Astrocyte (in vitro differentiated cells and primary cell): ENCODE measurements at regions not wholly inside any gene's neighbourhood (a gene's known extent, or its start where the extent isn't known, plus 50 kb on each side); places are given as distances from the start of the nearest gene placed in this dataset.

Source experiments
- DNase-seq: peaks from one replicate; pipeline ENCODE4 v3.0.0-alpha.2; 2010; ENCODE audit warnings: low read depth
- FAIRE-seq: peaks from 2 replicates; lab custom pipeline; 2011; peaks lifted over from hg19 to GRCh38; lab: Jason Lieb, UNC
- H2AFZ ChIP-seq: 2 replicates; pipeline ENCODE4 v1.6.0; 2012; ENCODE audit warnings: low read depth, low read length, inconsistent platforms
- H3K27ac ChIP-seq: 2 replicates; pipeline ENCODE4 v1.5.1; 2011; ENCODE audit warnings: low read depth, low read length, inconsistent platforms
- H3K27me3 ChIP-seq: 2 replicates; pipeline ENCODE4 v1.6.0; 2011; ENCODE audit warnings: low read length, inconsistent platforms; ENCODE audit not compliant: insufficient read depth
- H3K36me3 ChIP-seq: 2 replicates; pipeline ENCODE4 v1.5.1; 2011; ENCODE audit warnings: low read length, inconsistent platforms; ENCODE audit not compliant: insufficient read depth
- H3K4me1 ChIP-seq: 2 replicates; pipeline ENCODE4 v1.5.1; 2011; ENCODE audit warnings: low read length, inconsistent platforms; ENCODE audit not compliant: insufficient read depth
- H3K4me2 ChIP-seq: 2 replicates; pipeline ENCODE4 v1.6.0; 2012; ENCODE audit warnings: low read length, inconsistent platforms
- H3K4me3 ChIP-seq: 2 replicates; pipeline ENCODE4 v1.5.1; 2011; ENCODE audit warnings: low read depth, mild to moderate bottlenecking, low read length, inconsistent platforms; ENCODE audit not compliant: insufficient read depth
- H3K79me2 ChIP-seq: 2 replicates; pipeline ENCODE4 v1.6.0; 2012; ENCODE audit warnings: mild to moderate bottlenecking, low read length, inconsistent platforms; ENCODE audit not compliant: insufficient read depth
- H3K9ac ChIP-seq: 2 replicates; pipeline ENCODE4 v1.6.0; 2012; ENCODE audit warnings: mild to moderate bottlenecking, low read length, inconsistent platforms
- H3K9me3 ChIP-seq: 2 replicates; pipeline ENCODE4 v1.5.1; 2012; ENCODE audit warnings: low read depth, mild to moderate bottlenecking, low read length, inconsistent platforms; ENCODE audit not compliant: insufficient read depth
- H4K20me1 ChIP-seq: 2 replicates; pipeline ENCODE4 v1.6.0; 2012; ENCODE audit warnings: low read length, inconsistent platforms; ENCODE audit not compliant: insufficient read depth
- H3K27ac Mint-ChIP-seq: one replicate; pipeline ENCODE4 v1.8.0; 2021; ENCODE audit warnings: mild to moderate bottlenecking, mixed read lengths; ENCODE audit not compliant: unreplicated experiment
- H3K27me3 Mint-ChIP-seq: one replicate; pipeline ENCODE4 v1.8.0; 2021; ENCODE audit warnings: low read depth, mixed read lengths; ENCODE audit not compliant: unreplicated experiment
- H3K36me3 Mint-ChIP-seq: one replicate; pipeline ENCODE4 v1.8.0; 2021; ENCODE audit warnings: low read depth, mixed read lengths; ENCODE audit not compliant: unreplicated experiment
- H3K4me1 Mint-ChIP-seq: one replicate; pipeline ENCODE4 v1.8.0; 2021; ENCODE audit warnings: low read depth, mixed read lengths; ENCODE audit not compliant: unreplicated experiment
- H3K4me3 Mint-ChIP-seq: one replicate; pipeline ENCODE4 v1.8.0; 2021; ENCODE audit warnings: mild to moderate bottlenecking, moderate library complexity, mixed read lengths; ENCODE audit not compliant: unreplicated experiment
- H3K9me3 Mint-ChIP-seq: one replicate; pipeline ENCODE4 v1.8.0; 2021; ENCODE audit warnings: mild to moderate bottlenecking, mixed read lengths; ENCODE audit not compliant: unreplicated experiment
- EZH2 ChIP-seq: IDR thresholded peaks from 2 replicates; pipeline ENCODE4 v1.6.1; 2012; ENCODE audit warnings: mild to moderate bottlenecking, low read length, inconsistent platforms; ENCODE audit not compliant: insufficient read depth
- TF ChIP-seq, protein P1 (sequence below): IDR thresholded peaks from 2 replicates; pipeline ENCODE4 v1.5.1; 2011; ENCODE audit warnings: low read depth, mild to moderate bottlenecking, inconsistent platforms, low read length, moderate library complexity; ENCODE audit not compliant: insufficient read depth

DNA sequence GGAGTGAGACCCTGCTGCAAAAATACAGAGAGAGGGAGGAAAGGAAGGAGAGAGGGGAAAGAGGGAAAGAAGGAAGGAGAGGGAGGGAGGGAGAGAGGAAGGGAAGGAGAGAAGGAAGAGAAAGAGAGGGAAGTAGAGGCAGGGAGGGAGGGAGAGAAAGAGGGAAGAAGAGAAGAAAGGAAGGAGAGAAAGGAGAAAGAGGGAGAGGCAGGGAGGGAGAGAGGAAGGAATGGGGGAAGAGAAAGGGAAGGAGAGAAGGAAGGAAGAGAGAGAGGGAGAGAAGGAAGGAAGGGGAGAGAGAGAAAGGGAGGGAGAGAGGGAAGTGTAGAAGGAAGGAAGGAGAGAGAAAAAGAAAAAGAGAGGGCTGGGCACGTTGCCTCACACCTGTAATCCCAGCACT, 121.7 kb downstream of the TMEM130 start:
- no peaks in the 10 kb centered on the region for H3K36me3 Mint-ChIP-seq
- no peak overlapping the region for H3K9ac ChIP-seq
- H3K36me3 ChIP-seq, result no peaks in the 10 kb centered on the region
- TF ChIP-seq EZH2, result no peak
- TF ChIP-seq, protein P1, sequence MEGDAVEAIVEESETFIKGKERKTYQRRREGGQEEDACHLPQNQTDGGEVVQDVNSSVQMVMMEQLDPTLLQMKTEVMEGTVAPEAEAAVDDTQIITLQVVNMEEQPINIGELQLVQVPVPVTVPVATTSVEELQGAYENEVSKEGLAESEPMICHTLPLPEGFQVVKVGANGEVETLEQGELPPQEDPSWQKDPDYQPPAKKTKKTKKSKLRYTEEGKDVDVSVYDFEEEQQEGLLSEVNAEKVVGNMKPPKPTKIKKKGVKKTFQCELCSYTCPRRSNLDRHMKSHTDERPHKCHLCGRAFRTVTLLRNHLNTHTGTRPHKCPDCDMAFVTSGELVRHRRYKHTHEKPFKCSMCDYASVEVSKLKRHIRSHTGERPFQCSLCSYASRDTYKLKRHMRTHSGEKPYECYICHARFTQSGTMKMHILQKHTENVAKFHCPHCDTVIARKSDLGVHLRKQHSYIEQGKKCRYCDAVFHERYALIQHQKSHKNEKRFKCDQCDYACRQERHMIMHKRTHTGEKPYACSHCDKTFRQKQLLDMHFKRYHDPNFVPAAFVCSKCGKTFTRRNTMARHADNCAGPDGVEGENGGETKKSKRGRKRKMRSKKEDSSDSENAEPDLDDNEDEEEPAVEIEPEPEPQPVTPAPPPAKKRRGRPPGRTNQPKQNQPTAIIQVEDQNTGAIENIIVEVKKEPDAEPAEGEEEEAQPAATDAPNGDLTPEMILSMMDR, result no peak
- no peaks in the 10 kb centered on the region for H3K9me3 ChIP-seq
- no peaks in the 10 kb centered on the region for H3K79me2 ChIP-seq
- H3K4me2 ChIP-seq, result no peak overlapping the region
- H3K4me1 ChIP-seq, result no peaks in the 10 kb centered on the region
- H3K9me3 Mint-ChIP-seq, result peaks cover 2% of the 10 kb centered on the region
- H3K27me3 ChIP-seq, result no peaks in the 10 kb centered on the region
- H3K27ac Mint-ChIP-seq, result no peak overlapping the region
- no peak for FAIRE-seq
- H2AFZ ChIP-seq, result no peak overlapping the region
- no peak for DNase-seq
- H4K20me1 ChIP-seq, result no peaks in the 10 kb centered on the region
- no peak overlapping the region for H3K4me3 ChIP-seq
- peaks cover 25% of the 10 kb centered on the region for H3K27me3 Mint-ChIP-seq
- H3K4me3 Mint-ChIP-seq, result no peak overlapping the region
- no peak overlapping the region for H3K27ac ChIP-seq
- no peaks in the 10 kb centered on the region for H3K4me1 Mint-ChIP-seq

DNA sequence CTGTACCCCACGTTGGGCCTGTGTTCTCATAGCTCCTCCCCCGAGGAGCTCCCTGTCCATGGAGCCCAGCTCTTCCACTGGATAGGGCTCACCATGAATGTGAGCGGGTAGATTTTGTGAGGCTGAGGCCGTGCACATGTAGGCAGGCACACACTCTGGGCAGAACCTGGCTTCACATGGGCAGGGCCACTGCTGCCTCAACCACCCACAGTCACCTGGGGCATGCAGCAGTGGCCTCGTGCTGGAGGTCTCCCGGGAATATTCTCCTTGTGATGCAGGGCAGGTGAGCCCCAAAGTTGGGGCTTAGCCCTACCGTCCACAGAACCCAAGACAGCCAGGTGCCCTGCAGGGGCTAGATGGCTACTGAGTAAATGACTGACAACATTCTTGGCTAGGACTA, 116.6 kb downstream of the TMEM130 start:
- no peak overlapping the region for H3K27ac Mint-ChIP-seq
- H3K27me3 Mint-ChIP-seq, result peaks cover 18% of the 10 kb centered on the region

DNA sequence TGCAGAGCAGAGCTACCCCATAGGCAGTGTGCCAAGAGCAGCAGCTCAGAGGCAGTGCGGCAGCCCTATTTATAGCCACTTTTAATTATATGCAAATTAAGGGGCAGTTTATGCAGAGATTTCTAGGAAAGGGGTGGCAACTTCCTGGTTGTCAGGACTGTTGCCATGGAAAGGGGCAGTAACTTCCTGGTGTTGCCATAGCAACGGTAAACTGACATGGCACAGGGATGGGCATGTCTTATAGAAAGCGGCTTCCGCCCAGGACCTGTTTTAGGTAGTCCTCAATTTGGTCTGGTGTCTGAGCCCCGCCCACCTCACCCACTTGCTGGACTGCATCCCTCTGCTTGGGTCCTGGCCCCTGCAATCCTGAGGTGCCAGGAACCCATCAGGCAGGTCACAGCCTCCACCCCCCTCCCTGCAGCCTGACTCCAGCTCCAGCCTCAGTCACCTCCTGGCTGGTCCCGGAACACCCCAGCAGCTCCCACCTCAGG, 115.8 kb downstream of the TMEM130 start:
- no peaks in the 10 kb centered on the region for H3K4me1 Mint-ChIP-seq
- Histone ChIP-seq H3K27me3 (no peaks in the 10 kb centered on the region), H3K4me2 (no peak overlapping the region), H4K20me1 (no peaks in the 10 kb centered on the region), H3K9ac (no peak overlapping the region), H3K4me3 (no peak overlapping the region), H3K27ac (no peak overlapping the region), H2AFZ (no peak overlapping the region), H3K36me3 (no peaks in the 10 kb centered on the region), H3K9me3 (no peaks in the 10 kb centered on the region), H3K79me2 (no peaks in the 10 kb centered on the region), H3K4me1 (no peaks in the 10 kb centered on the region)
- H3K27ac Mint-ChIP-seq, result no peak overlapping the region
- no peak for FAIRE-seq
- peak; percentile 23 for DNase-seq
- H3K36me3 Mint-ChIP-seq, result no peaks in the 10 kb centered on the region
- H3K27me3 Mint-ChIP-seq, result peaks cover 16% of the 10 kb centered on the region
- no peak for TF ChIP-seq EZH2
- TF ChIP-seq, protein P1, result no peak
- no peak overlapping the region for H3K4me3 Mint-ChIP-seq
- H3K9me3 Mint-ChIP-seq, result peaks cover 3% of the 10 kb centered on the region

More for the DNA sequence above, 116.6 kb downstream of the TMEM130 start:
- Histone ChIP-seq H3K4me3 (no peak overlapping the region), H3K36me3 (no peaks in the 10 kb centered on the region), H2AFZ (no peak overlapping the region), H3K79me2 (no peaks in the 10 kb centered on the region), H3K9ac (no peak overlapping the region), H3K27me3 (no peaks in the 10 kb centered on the region), H3K9me3 (no peaks in the 10 kb centered on the region), H3K27ac (no peak overlapping the region), H3K4me2 (no peak overlapping the region), H3K4me1 (no peaks in the 10 kb centered on the region), H4K20me1 (no peaks in the 10 kb centered on the region)
- Mint-ChIP-seq H3K4me1 (no peaks in the 10 kb centered on the region), H3K36me3 (no peaks in the 10 kb centered on the region), H3K9me3 (no peaks in the 10 kb centered on the region), H3K4me3 (no peak overlapping the region)
- TF ChIP-seq, protein P1, result no peak
- TF ChIP-seq EZH2, result no peak
- no peak for FAIRE-seq
- DNase-seq, result no peak
